SU-DHL-6 (cell line): ENCODE measurements at regions not wholly inside any gene's neighbourhood (a gene's known extent, or its start where the extent isn't known, plus 50 kb on each side); places are given as distances from the start of the nearest gene placed in this dataset.
A peak's percentile ranks its signal among the peaks of the same experiment; 100 is the strongest.

Experiments used
- H2AFZ ChIP-seq: fragments of 200-600 bp; sonication (generic); 2 replicates; pipeline ENCODE4 v1.6.1; 2014; ENCODE audit warnings: low read depth, mild to moderate bottlenecking, moderate library complexity, mixed read lengths, antibody characterized with exemption, low read length; ENCODE audit not compliant: severe bottlenecking
- H3F3A ChIP-seq: fragments of 200-600 bp; shearing (Covaris generic); 2 replicates; pipeline ENCODE4 v1.6.0; 2016; ENCODE audit warnings: antibody characterized with exemption, mild to moderate bottlenecking; ENCODE audit not compliant: insufficient read depth
- H3K27ac ChIP-seq: fragments of 200-600 bp; sonication (generic); 2 replicates; pipeline ENCODE4 v1.5.1; 2016; ENCODE audit warnings: low read depth, mild to moderate bottlenecking, low read length, moderate library complexity, mixed read lengths
- H3K27me3 ChIP-seq: fragments of 200-600 bp; sonication (generic), shearing (Covaris generic); 2 replicates; pipeline ENCODE4 v1.6.0; 2014; ENCODE audit warnings: mild to moderate bottlenecking, low read length
- H3K36me3 ChIP-seq: fragments of 200-600 bp; sonication (generic); 2 replicates; pipeline ENCODE4 v1.6.1; 2014; ENCODE audit warnings: mild to moderate bottlenecking, low read length, mixed read lengths
- H3K4me2 ChIP-seq: fragments of 300-600, 200-600 bp; shearing (Covaris generic), sonication (generic); 2 replicates; pipeline ENCODE4 v1.6.0; 2014; ENCODE audit warnings: low read length, low read depth, mild to moderate bottlenecking; ENCODE audit not compliant: poor library complexity, severe bottlenecking
- H3K4me3 ChIP-seq: fragments of 200-600 bp; sonication (generic); 2 replicates; pipeline ENCODE4 v1.5.1; 2014; ENCODE audit warnings: antibody characterized with exemption, low read length, mild to moderate bottlenecking, mixed read lengths; ENCODE audit not compliant: insufficient read depth, poor library complexity, severe bottlenecking
- H3K79me2 ChIP-seq: fragments of 200-600 bp; sonication (generic); 2 replicates; pipeline ENCODE4 v1.6.1; 2014; ENCODE audit warnings: mild to moderate bottlenecking, low read length, moderate library complexity; ENCODE audit not compliant: insufficient read depth
- H3K9ac ChIP-seq: fragments of 200-600 bp; sonication (generic); 2 replicates; pipeline ENCODE4 v1.7.0; 2014; ENCODE audit warnings: mild to moderate bottlenecking, low read length
- H3K9me2 ChIP-seq: fragments of 200-600 bp; sonication (generic); replicated peaks from 2 replicates; pipeline ENCODE4 v1.6.1; 2014; ENCODE audit warnings: low read length; ENCODE audit not compliant: insufficient read depth
- H3K9me3 ChIP-seq: fragments of 200-600 bp; sonication (generic); 2 replicates; pipeline ENCODE4 v1.6.1; 2014; ENCODE audit warnings: low read length, mixed read lengths; ENCODE audit not compliant: insufficient read depth
- H4K20me1 ChIP-seq: fragments of 200-600 bp; sonication (generic); 2 replicates; pipeline ENCODE4 v1.6.1; 2014; ENCODE audit warnings: low read depth, mild to moderate bottlenecking, antibody characterized with exemption, low read length, moderate library complexity, mixed read lengths
- CTCF ChIP-seq: fragments of 200-600 bp; sonication (generic); IDR thresholded peaks from one replicate; pipeline ENCODE4 v1.5.1; 2017; ENCODE audit warnings: antibody characterized with exemption, mild to moderate bottlenecking, low read length, moderate library complexity; ENCODE audit not compliant: insufficient read depth, poor library complexity, severe bottlenecking
- EZH2phosphoT487 ChIP-seq: fragments of 200-600 bp; sonication (generic), shearing (Covaris generic); conservative IDR thresholded peaks from 2 replicates; pipeline ENCODE4 v1.6.1; 2018; ENCODE audit warnings: mild to moderate bottlenecking, antibody characterized with exemption, low read length, moderate library complexity, mixed read lengths

- Histone ChIP-seq H3K4me3 (no peak overlapping the region), H4K20me1 (no peaks in the 10 kb centered on the region), H3K27me3 (no peaks in the 10 kb centered on the region), H3K27ac (no peak overlapping the region), H3K9ac (no peak overlapping the region), H3K36me3 (no peaks in the 10 kb centered on the region), H3K9me2 (no peaks in the 10 kb centered on the region), H3K79me2 (no peaks in the 10 kb centered on the region), H2AFZ (no peak overlapping the region), H3F3A (no peaks in the 10 kb centered on the region), H3K9me3 (no peaks in the 10 kb centered on the region), H3K4me2 (no peak overlapping the region)
- TF ChIP-seq CTCF: no peak
Observed at GRCh38 chr14:98136012-98136789, 1135.8 kb downstream of the BCL11B start.

GRCh38 chr14:98137131-98138025 is 1134.6 kb downstream of the BCL11B start:
- no peak overlapping the region for H3K9ac ChIP-seq
- H3K36me3 ChIP-seq: no peaks in the 10 kb centered on the region
- H3K27ac ChIP-seq: no peak overlapping the region
- H4K20me1 ChIP-seq: no peaks in the 10 kb centered on the region
- no peak overlapping the region for H3K4me3 ChIP-seq
- no peaks in the 10 kb centered on the region for H3K9me3 ChIP-seq
- no peak overlapping the region for H2AFZ ChIP-seq
- H3K79me2 ChIP-seq: no peaks in the 10 kb centered on the region
- H3K27me3 ChIP-seq: no peaks in the 10 kb centered on the region
- H3K9me2 ChIP-seq: no peaks in the 10 kb centered on the region
- H3K4me2 ChIP-seq: no peak overlapping the region
- H3F3A ChIP-seq: no peaks in the 10 kb centered on the region
- TF ChIP-seq CTCF: no peak
- no peak for TF ChIP-seq EZH2phosphoT487

DNA sequence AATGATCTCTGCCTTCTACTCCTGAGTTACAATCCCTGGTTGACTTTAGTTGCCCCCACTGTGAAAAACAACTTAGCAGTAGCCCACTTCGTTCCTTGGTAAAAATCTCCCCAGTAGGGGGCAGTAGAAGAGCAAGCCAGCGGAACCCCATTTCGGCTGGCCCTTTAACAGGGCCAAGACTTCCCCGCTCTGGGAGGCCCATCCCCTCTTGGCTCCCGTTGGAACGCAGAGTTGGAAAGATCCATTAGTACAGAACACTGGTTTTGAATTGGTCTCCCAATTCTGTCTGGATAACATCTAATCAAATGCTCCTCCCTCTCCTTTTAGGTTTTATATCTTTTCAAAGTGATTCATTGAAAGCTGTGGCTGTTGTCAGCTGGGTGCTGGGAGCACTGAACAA is 1133.3 kb downstream of the BCL11B start:
- Histone ChIP-seq H3K79me2 (no peaks in the 10 kb centered on the region), H4K20me1 (no peaks in the 10 kb centered on the region), H2AFZ (no peak overlapping the region), H3K9me2 (no peaks in the 10 kb centered on the region), H3K27me3 (no peaks in the 10 kb centered on the region), H3K27ac (no peak overlapping the region), H3F3A (no peaks in the 10 kb centered on the region), H3K4me3 (no peak overlapping the region), H3K4me2 (no peak overlapping the region), H3K9me3 (no peaks in the 10 kb centered on the region), H3K9ac (no peak overlapping the region), H3K36me3 (no peaks in the 10 kb centered on the region)
- TF ChIP-seq EZH2phosphoT487 (no peak), CTCF (peak; percentile 22)
